NB4 (cell line): ENCODE measurements at regions not wholly inside any gene's neighbourhood (a gene's known extent, or its start where the extent isn't known, plus 50 kb on each side); places are given as distances from the start of the nearest gene placed in this dataset.
"Not testable (repeated sequence)": the region's sequence is repeated elsewhere in the genome, so short reads cannot be mapped to it uniquely, and the experiment has no call there.

Experiments used
- DNase-seq: peaks from one replicate; pipeline ENCODE4 v3.0.0; 2010; ENCODE audit warnings: low read depth
- H3K4me3 ChIP-seq: one replicate; pipeline ENCODE4 v1.5.1; 2011; ENCODE audit warnings: mild to moderate bottlenecking, low read depth, low read length, moderate library complexity
- MYC ChIP-seq: IDR thresholded peaks from 2 replicates; pipeline ENCODE4 v1.6.1; 2011; ENCODE audit warnings: low read depth, low read length
- POLR2A ChIP-seq: IDR thresholded peaks from 2 replicates; pipeline ENCODE4 v1.6.1; 2011; ENCODE audit warnings: mild to moderate bottlenecking; ENCODE audit not compliant: insufficient read length; ENCODE audit errors: extremely low read depth
- TF ChIP-seq, protein P1 (sequence below): IDR thresholded peaks from one replicate; pipeline ENCODE4 v1.5.1; 2012; ENCODE audit warnings: low read depth, low read length
- TF ChIP-seq, protein P2 (sequence below): IDR thresholded peaks from 2 replicates; pipeline ENCODE4 v1.6.1; 2011; ENCODE audit warnings: low read depth, low read length

DNA sequence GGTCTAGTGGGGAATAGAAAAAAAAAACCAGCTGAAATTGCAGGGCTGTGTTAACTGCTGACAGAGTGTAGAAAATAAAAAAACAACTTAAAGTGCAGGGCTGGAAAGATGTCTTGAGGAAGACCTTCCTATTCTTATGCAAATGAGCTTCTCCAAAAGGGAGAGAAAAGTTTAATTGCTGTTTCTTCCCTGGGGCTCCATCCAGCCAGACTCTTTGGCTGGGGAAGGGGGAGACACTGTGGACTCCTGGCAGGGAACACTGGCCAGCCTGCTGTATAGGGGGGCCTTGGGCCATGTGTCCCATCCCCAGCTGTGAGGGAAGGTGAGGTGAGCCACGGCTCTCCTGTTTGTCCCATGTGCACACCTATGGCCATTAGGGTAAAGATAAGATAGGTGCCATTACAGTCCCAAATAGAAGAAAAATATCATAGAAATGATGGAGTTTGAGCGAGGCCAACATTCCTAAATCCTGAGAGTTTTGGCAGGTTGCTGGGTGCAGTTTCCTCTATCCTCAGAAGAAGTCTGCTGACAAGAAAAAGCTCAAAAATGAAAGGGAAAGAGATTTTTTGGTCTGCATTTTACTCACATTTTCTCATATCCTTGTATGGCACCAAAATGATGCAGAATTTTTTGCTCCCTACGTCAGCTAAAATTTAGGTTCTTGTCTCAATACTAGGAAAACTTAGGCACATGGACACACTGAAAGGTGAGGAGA is 901.7 kb downstream of the PLOD2 start:
- TF ChIP-seq, protein P1, sequence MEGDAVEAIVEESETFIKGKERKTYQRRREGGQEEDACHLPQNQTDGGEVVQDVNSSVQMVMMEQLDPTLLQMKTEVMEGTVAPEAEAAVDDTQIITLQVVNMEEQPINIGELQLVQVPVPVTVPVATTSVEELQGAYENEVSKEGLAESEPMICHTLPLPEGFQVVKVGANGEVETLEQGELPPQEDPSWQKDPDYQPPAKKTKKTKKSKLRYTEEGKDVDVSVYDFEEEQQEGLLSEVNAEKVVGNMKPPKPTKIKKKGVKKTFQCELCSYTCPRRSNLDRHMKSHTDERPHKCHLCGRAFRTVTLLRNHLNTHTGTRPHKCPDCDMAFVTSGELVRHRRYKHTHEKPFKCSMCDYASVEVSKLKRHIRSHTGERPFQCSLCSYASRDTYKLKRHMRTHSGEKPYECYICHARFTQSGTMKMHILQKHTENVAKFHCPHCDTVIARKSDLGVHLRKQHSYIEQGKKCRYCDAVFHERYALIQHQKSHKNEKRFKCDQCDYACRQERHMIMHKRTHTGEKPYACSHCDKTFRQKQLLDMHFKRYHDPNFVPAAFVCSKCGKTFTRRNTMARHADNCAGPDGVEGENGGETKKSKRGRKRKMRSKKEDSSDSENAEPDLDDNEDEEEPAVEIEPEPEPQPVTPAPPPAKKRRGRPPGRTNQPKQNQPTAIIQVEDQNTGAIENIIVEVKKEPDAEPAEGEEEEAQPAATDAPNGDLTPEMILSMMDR, result no peak
- TF ChIP-seq, protein P2, sequence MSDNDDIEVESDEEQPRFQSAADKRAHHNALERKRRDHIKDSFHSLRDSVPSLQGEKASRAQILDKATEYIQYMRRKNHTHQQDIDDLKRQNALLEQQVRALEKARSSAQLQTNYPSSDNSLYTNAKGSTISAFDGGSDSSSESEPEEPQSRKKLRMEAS, result no peak
- TF ChIP-seq MYC (no peak), POLR2A (no peak)
- DNase-seq, result no peak
- H3K4me3 ChIP-seq, result no peak overlapping the region

DNA sequence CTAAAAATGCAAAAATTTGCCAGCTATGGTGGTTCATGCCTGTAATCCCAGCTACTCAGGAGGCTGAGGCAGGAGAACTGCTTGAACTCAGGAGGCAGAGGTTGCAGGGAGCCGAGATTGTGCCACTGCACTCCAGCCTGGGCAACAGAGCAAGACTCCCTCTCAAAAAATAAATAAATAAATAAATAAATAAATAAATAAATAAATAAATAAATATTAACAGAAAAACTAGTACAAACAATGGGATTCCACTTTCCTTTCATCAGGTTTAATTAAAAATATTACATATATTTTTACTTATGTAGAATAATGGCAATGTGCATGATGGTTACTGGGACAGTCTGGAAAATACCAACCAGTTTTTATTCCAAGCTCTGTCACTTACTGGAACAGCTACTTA is 897.5 kb downstream of the PLOD2 start:
- not testable (repeated sequence) for H3K4me3 ChIP-seq, DNase-seq

DNA sequence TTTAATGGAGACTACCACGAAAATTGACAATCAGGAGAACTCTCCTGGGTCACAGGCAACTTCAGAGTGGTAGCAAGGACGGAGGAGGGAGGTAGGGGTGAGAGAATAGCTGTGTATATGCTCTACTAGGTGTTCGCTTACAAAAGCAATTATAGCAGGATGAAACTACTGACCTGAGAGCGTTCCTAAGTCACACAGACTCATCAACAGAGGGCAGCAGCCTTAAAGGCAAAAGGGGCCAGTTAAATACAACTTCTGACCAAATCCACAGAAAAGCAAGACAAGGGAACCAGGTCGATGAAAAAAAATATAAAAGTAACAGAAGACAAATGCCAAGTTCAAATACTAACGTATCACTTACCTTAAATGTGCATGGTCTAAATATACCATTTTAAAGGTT is 894.6 kb downstream of the PLOD2 start:
- no peak for DNase-seq
- H3K4me3 ChIP-seq, result no peak overlapping the region
- TF ChIP-seq, protein P2, result no peak
- TF ChIP-seq MYC (no peak), POLR2A (no peak)
- TF ChIP-seq, protein P1, result no peak

DNA sequence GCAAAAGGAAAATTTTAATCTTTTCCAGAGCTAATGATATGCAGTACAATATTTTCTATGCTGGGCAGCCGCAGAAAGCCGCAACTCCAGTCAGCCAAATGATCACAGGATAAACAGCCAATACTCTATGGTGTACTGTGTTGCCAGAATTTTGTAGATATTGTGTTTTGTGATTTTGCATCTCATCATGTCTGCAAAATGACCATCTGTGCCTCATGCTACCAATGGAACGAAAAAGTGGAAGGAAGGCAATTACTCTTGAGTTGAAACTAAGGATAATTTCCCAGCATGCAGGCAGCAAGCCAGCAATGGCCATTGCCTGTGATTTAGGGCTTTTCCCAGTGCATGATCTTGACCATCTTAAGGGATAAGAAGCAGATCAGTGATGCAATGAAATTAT is 891.9 kb downstream of the PLOD2 start:
- H3K4me3 ChIP-seq, result no peak overlapping the region
- TF ChIP-seq, protein P1, result no peak
- TF ChIP-seq MYC (no peak), POLR2A (no peak)
- TF ChIP-seq, protein P2, result no peak
- DNase-seq, result no peak

DNA sequence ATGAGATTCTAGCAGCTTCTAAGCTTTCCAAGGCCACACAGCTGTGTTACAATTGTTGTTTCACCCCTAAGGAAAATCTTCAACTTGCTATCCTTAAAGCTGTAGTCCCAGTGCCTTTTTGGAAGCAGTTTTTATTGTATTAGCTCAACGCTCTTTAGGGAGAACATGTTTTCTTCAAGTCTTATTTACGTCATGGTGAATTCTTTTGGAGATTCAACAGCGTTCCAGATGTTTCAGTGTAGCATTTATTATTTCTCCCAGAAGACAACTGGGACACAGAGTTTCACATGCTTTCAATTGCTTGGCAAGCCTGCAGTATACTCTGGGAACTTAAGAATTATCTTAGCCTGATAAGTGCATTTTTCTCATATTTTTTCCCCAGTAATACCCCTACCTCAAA is 888.3 kb downstream of the PLOD2 start:
- no peak for DNase-seq
- TF ChIP-seq, protein P2, result no peak
- TF ChIP-seq, protein P1, result no peak
- TF ChIP-seq MYC (no peak), POLR2A (no peak)
- no peak overlapping the region for H3K4me3 ChIP-seq

DNA sequence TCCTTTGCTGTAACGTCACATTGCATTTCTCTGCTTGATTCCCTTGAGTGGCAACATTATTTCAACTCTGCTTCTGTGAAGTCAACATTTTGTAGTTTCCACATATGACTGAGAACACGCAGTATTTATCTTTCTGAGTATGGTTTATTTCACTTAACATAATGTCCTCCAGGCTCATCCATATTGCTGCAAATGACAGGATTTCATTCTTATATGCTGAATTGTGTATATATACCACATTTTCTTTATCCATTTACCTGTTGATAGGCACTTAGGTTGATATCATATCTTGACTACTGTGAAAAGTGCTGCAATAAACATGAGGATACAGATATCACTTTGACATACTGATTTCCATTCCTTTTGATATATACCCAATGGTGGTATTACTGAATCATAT is 878.5 kb downstream of the PLOD2 start:
- no peak for DNase-seq
- TF ChIP-seq POLR2A (no peak), MYC (no peak)
- TF ChIP-seq, protein P1, result no peak
- TF ChIP-seq, protein P2, result no peak
- H3K4me3 ChIP-seq, result no peak overlapping the region
